SU-DHL-6 (cell line): ENCODE measurements at regions not wholly inside any gene's neighbourhood (a gene's known extent, or its start where the extent isn't known, plus 50 kb on each side); places are given as distances from the start of the nearest gene placed in this dataset.

ENCODE experiments used
- H2AFZ ChIP-seq: fragments of 200-600 bp; sonication (generic); 2 replicates; pipeline ENCODE4 v1.6.1; 2014; ENCODE audit warnings: low read depth, mild to moderate bottlenecking, moderate library complexity, mixed read lengths, antibody characterized with exemption, low read length; ENCODE audit not compliant: severe bottlenecking
- H3F3A ChIP-seq: fragments of 200-600 bp; shearing (Covaris generic); 2 replicates; pipeline ENCODE4 v1.6.0; 2016; ENCODE audit warnings: antibody characterized with exemption, mild to moderate bottlenecking; ENCODE audit not compliant: insufficient read depth
- H3K27ac ChIP-seq: fragments of 200-600 bp; sonication (generic); 2 replicates; pipeline ENCODE4 v1.5.1; 2016; ENCODE audit warnings: low read depth, mild to moderate bottlenecking, low read length, moderate library complexity, mixed read lengths
- H3K27me3 ChIP-seq: fragments of 200-600 bp; sonication (generic), shearing (Covaris generic); 2 replicates; pipeline ENCODE4 v1.6.0; 2014; ENCODE audit warnings: mild to moderate bottlenecking, low read length
- H3K36me3 ChIP-seq: fragments of 200-600 bp; sonication (generic); 2 replicates; pipeline ENCODE4 v1.6.1; 2014; ENCODE audit warnings: mild to moderate bottlenecking, low read length, mixed read lengths
- H3K4me2 ChIP-seq: fragments of 300-600, 200-600 bp; shearing (Covaris generic), sonication (generic); 2 replicates; pipeline ENCODE4 v1.6.0; 2014; ENCODE audit warnings: low read length, low read depth, mild to moderate bottlenecking; ENCODE audit not compliant: poor library complexity, severe bottlenecking
- H3K4me3 ChIP-seq: fragments of 200-600 bp; sonication (generic); 2 replicates; pipeline ENCODE4 v1.5.1; 2014; ENCODE audit warnings: antibody characterized with exemption, low read length, mild to moderate bottlenecking, mixed read lengths; ENCODE audit not compliant: insufficient read depth, poor library complexity, severe bottlenecking
- H3K79me2 ChIP-seq: fragments of 200-600 bp; sonication (generic); 2 replicates; pipeline ENCODE4 v1.6.1; 2014; ENCODE audit warnings: mild to moderate bottlenecking, low read length, moderate library complexity; ENCODE audit not compliant: insufficient read depth
- H3K9ac ChIP-seq: fragments of 200-600 bp; sonication (generic); 2 replicates; pipeline ENCODE4 v1.7.0; 2014; ENCODE audit warnings: mild to moderate bottlenecking, low read length
- H3K9me2 ChIP-seq: fragments of 200-600 bp; sonication (generic); replicated peaks from 2 replicates; pipeline ENCODE4 v1.6.1; 2014; ENCODE audit warnings: low read length; ENCODE audit not compliant: insufficient read depth
- H3K9me3 ChIP-seq: fragments of 200-600 bp; sonication (generic); 2 replicates; pipeline ENCODE4 v1.6.1; 2014; ENCODE audit warnings: low read length, mixed read lengths; ENCODE audit not compliant: insufficient read depth
- H4K20me1 ChIP-seq: fragments of 200-600 bp; sonication (generic); 2 replicates; pipeline ENCODE4 v1.6.1; 2014; ENCODE audit warnings: low read depth, mild to moderate bottlenecking, antibody characterized with exemption, low read length, moderate library complexity, mixed read lengths
- EZH2phosphoT487 ChIP-seq: fragments of 200-600 bp; sonication (generic), shearing (Covaris generic); conservative IDR thresholded peaks from 2 replicates; pipeline ENCODE4 v1.6.1; 2018; ENCODE audit warnings: mild to moderate bottlenecking, antibody characterized with exemption, low read length, moderate library complexity, mixed read lengths
- TF ChIP-seq, protein P1 (sequence below): fragments of 200-600 bp; sonication (generic); IDR thresholded peaks from one replicate; pipeline ENCODE4 v1.5.1; 2017; ENCODE audit warnings: antibody characterized with exemption, mild to moderate bottlenecking, low read length, moderate library complexity; ENCODE audit not compliant: insufficient read depth, poor library complexity, severe bottlenecking

DNA sequence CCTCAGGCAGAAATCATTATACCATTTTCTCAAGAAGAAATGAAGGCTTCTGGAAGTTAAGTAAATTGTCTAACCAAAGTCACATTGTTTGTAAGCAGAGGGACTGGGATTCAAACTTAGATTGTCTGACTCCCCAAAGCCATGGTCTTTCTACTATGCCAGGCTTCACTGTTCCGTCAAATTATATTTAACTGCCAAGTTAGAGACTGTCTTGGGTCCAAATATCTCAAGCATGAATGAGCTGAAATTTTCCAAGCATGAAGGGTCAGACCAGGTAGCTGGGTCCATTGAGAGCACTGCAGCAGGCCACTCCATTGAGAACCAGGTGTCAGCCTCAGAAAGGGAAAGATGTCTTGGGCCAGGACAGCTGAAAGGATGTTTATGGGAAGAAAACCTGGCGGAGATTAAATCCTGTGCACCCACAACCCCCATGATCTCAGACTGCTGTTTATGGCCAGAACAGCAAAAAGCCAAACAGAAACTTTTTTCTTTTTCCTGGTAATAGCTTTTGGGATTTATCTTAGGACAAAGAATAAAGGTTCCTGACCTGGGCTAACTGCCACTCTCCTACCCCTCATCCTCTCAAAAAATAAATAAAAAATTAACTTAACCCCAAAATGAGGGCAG is 612.3 kb downstream of the INSC start:
- H3K4me3 ChIP-seq: no peak overlapping the region
- H4K20me1 ChIP-seq: no peaks in the 10 kb centered on the region
- no peak overlapping the region for H3K27ac ChIP-seq
- H3K27me3 ChIP-seq: no peaks in the 10 kb centered on the region
- no peak for TF ChIP-seq EZH2phosphoT487
- TF ChIP-seq, protein P1, sequence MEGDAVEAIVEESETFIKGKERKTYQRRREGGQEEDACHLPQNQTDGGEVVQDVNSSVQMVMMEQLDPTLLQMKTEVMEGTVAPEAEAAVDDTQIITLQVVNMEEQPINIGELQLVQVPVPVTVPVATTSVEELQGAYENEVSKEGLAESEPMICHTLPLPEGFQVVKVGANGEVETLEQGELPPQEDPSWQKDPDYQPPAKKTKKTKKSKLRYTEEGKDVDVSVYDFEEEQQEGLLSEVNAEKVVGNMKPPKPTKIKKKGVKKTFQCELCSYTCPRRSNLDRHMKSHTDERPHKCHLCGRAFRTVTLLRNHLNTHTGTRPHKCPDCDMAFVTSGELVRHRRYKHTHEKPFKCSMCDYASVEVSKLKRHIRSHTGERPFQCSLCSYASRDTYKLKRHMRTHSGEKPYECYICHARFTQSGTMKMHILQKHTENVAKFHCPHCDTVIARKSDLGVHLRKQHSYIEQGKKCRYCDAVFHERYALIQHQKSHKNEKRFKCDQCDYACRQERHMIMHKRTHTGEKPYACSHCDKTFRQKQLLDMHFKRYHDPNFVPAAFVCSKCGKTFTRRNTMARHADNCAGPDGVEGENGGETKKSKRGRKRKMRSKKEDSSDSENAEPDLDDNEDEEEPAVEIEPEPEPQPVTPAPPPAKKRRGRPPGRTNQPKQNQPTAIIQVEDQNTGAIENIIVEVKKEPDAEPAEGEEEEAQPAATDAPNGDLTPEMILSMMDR: no peak
- no peaks in the 10 kb centered on the region for H3K9me3 ChIP-seq
- no peaks in the 10 kb centered on the region for H3K9me2 ChIP-seq
- H3K79me2 ChIP-seq: no peaks in the 10 kb centered on the region
- no peaks in the 10 kb centered on the region for H3F3A ChIP-seq
- H3K4me2 ChIP-seq: no peak overlapping the region
- no peak overlapping the region for H2AFZ ChIP-seq
- no peaks in the 10 kb centered on the region for H3K36me3 ChIP-seq
- H3K9ac ChIP-seq: no peak overlapping the region

DNA sequence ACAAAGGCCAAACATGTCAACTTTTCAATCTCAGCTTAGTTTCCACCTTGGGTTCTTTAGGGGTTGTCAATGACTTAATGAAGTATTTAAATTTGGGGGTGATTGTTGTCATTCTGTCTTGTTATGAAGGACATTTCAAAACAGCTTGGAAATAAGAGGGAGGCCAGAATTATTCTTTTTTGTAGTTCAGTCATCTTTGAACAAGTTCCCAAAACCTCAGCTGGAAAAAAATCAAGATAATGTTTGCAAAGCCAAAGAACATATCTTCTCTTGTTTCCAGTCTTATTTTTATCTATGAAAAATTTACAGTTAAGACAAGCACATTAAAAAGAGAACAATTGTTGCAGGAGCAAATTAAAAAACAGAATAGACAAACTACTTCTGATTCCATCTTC is 612.8 kb downstream of the INSC start:
- Histone ChIP-seq H3K9ac (no peak overlapping the region), H4K20me1 (no peaks in the 10 kb centered on the region), H3K4me3 (no peak overlapping the region), H3K79me2 (no peaks in the 10 kb centered on the region), H2AFZ (no peak overlapping the region), H3K36me3 (no peaks in the 10 kb centered on the region), H3F3A (no peaks in the 10 kb centered on the region), H3K4me2 (no peak overlapping the region), H3K9me2 (no peaks in the 10 kb centered on the region), H3K27me3 (no peaks in the 10 kb centered on the region), H3K9me3 (no peaks in the 10 kb centered on the region), H3K27ac (no peak overlapping the region)
- no peak for TF ChIP-seq EZH2phosphoT487
- TF ChIP-seq, protein P1: no peak

DNA sequence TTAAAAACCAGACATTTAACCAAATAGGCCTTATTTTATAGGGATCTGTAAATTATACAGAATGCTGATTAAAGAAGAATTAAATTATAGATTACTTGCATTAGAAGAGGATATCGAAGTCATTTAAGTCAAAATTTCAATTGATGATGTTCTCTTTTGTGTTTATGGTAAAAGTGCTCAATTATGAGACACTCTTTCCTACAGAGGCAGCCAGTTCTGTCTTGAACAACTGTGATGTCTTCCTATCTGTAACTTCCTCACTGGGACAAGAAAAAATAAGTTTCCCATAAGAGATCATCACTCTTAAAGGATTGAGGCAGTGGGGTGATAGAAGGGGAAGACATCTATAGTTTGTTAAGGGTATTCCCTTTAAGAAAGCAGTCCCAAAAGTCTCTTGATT is 613.5 kb downstream of the INSC start:
- Histone ChIP-seq H3K27me3 (no peaks in the 10 kb centered on the region), H3K79me2 (no peaks in the 10 kb centered on the region), H3K9me2 (no peaks in the 10 kb centered on the region), H3K4me3 (no peak overlapping the region), H3K27ac (no peak overlapping the region), H3F3A (no peaks in the 10 kb centered on the region), H3K9ac (no peak overlapping the region), H2AFZ (no peak overlapping the region), H3K4me2 (no peak overlapping the region), H4K20me1 (no peaks in the 10 kb centered on the region), H3K36me3 (no peaks in the 10 kb centered on the region), H3K9me3 (no peaks in the 10 kb centered on the region)
- TF ChIP-seq EZH2phosphoT487: no peak
- TF ChIP-seq, protein P1: no peak
